ENCODE measurements at regions not wholly inside any gene's neighbourhood (a gene's known extent, or its start where the extent isn't known, plus 50 kb on each side); places are given as distances from the start of the nearest gene placed in this dataset.

DNA sequence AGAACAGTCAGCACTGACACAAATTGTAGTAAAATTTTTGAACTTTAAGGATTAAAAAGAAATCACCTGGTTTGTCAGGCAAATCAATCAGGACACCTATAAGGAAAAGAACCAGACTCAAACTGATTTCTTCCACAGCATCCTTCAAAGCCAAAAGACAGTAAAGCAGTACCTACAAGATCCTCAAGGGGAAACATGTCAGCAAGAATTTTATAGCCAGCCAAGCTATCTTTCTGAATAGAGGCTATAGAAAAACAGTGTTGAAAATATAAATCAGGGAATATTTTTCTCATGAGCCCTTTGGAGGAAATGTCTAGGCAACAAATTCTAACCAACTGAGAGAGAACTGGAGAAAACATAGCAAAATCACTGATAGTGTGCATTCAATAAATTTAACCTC is 301.4 kb upstream of the UBE2E2 start:
- CTCF ChIA-PET, result no interaction called here
- Histone ChIP-seq H3K9me2 (no peaks in the 10 kb centered on the region), H3K4me3 (ENCODE audit: low read depth in 2 of 2, low read length in 1 of 2) (no peak overlapping the region), H3K4me2 (no peak overlapping the region), H3K9me3 (no peaks in the 10 kb centered on the region), H3K4me1 (ENCODE audit: control insufficient read depth in 1 of 2, insufficient read depth in 2 of 2, low read depth in 1 of 2, low read length in 1 of 2) (no peaks in the 10 kb centered on the region; a peak in 1 of 4 replicates), H3F3A (replicated peaks; ENCODE audit: insufficient read depth) (no peaks in the 10 kb centered on the region), H3K27me3 (ENCODE audit: insufficient read depth) (no peaks in the 10 kb centered on the region), H2AFZ (ENCODE audit: low read depth) (no peak overlapping the region), H3K79me2 (ENCODE audit: insufficient read depth) (no peaks in the 10 kb centered on the region), H3K27ac (ENCODE audit: low read depth in 2 of 2, low read length in 1 of 2) (no peak overlapping the region), H4K20me1 (ENCODE audit: insufficient read depth) (no peaks in the 10 kb centered on the region), H3K9ac (no peak overlapping the region), H3K36me3 (replicated peaks in 1 of 2; ENCODE audit: control insufficient read depth in 1 of 2, insufficient read depth in 2 of 2, low read length in 1 of 2) (no peaks in the 10 kb centered on the region)
- DNase-seq, result no peak
- POLR2A ChIA-PET, result no interaction called here
- TF ChIP-seq NRF1 (IDR thresholded peaks at IDR 0.05; ENCODE audit: low read depth, low read length) (no peak), SMC3 (IDR thresholded peaks at IDR 0.05; ENCODE audit: low read depth, low read length) (no peak), IRF3 (IDR thresholded peaks at IDR 0.05; ENCODE audit: low read depth, low read length) (no peak), USF2 (IDR thresholded peaks at IDR 0.05; ENCODE audit: borderline replicate concordance, low read depth, low read length) (no peak), RAD21 (IDR thresholded peaks at IDR 0.05; ENCODE audit: low read length) (no peak)

- Histone ChIP-seq H2AFZ (ENCODE audit: low read depth) (no peak overlapping the region), H3K27ac (ENCODE audit: low read depth in 2 of 2, low read length in 1 of 2) (no peak overlapping the region), H3K4me3 (ENCODE audit: low read depth in 2 of 2, low read length in 1 of 2) (no peak overlapping the region), H3K4me1 (ENCODE audit: control insufficient read depth in 1 of 2, insufficient read depth in 2 of 2, low read depth in 1 of 2, low read length in 1 of 2) (no peaks in the 10 kb centered on the region), H3F3A (replicated peaks; ENCODE audit: insufficient read depth) (no peaks in the 10 kb centered on the region), H3K4me2 (no peak overlapping the region), H3K9me3 (no peaks in the 10 kb centered on the region), H3K9ac (no peak overlapping the region), H3K27me3 (ENCODE audit: insufficient read depth) (no peaks in the 10 kb centered on the region), H3K79me2 (ENCODE audit: insufficient read depth) (no peaks in the 10 kb centered on the region), H3K36me3 (replicated peaks in 1 of 2; ENCODE audit: control insufficient read depth in 1 of 2, insufficient read depth in 2 of 2, low read length in 1 of 2) (no peaks in the 10 kb centered on the region), H3K9me2 (no peaks in the 10 kb centered on the region), H4K20me1 (ENCODE audit: insufficient read depth) (no peaks in the 10 kb centered on the region)
- WGBS (ENCODE audit: low lambda C conversion rate), result 60% methylated on average over 1 of the region's 1 CpG
- TF ChIP-seq YY1 (IDR thresholded peaks at IDR 0.05; ENCODE audit: low read depth), result no peak
- no peak for DNase-seq
- CTCF ChIA-PET, result no interaction called here
- POLR2A ChIA-PET, result no interaction called here
Observed at GRCh38 chr3:22907161-22907780, 295.9 kb upstream of the UBE2E2 start.

DNA sequence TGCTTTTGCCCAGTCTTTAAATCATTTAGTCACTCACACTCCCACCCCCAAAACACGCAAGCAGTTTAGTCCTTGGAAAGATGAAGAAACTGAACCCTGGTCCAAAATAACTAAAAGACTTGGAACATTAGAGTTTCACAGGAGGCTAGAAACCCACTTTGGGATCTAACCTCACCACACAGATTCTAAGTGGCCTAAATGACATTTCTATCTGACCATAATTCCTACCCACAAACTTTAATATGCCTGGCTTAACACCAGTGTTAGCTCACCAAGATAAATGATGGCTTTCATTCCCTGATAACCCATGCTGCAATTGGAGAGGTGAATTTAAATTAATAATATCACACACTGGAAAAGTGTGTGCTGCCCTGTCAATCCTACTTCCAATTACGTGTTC is 295.3 kb upstream of the UBE2E2 start:
- Histone ChIP-seq H3K4me3 (ENCODE audit: low read depth in 2 of 2, low read length in 1 of 2) (no peak overlapping the region), H3K36me3 (replicated peaks in 1 of 2; ENCODE audit: control insufficient read depth in 1 of 2, insufficient read depth in 2 of 2, low read length in 1 of 2) (no peaks in the 10 kb centered on the region), H3K27me3 (ENCODE audit: insufficient read depth) (no peaks in the 10 kb centered on the region), H4K20me1 (ENCODE audit: insufficient read depth) (no peaks in the 10 kb centered on the region), H3K9me2 (no peaks in the 10 kb centered on the region), H3K79me2 (ENCODE audit: insufficient read depth) (no peaks in the 10 kb centered on the region), H3K9ac (no peak overlapping the region), H2AFZ (ENCODE audit: low read depth) (no peak overlapping the region), H3F3A (replicated peaks; ENCODE audit: insufficient read depth) (no peaks in the 10 kb centered on the region), H3K4me2 (no peak overlapping the region), H3K4me1 (ENCODE audit: control insufficient read depth in 1 of 2, insufficient read depth in 2 of 2, low read depth in 1 of 2, low read length in 1 of 2) (no peaks in the 10 kb centered on the region), H3K27ac (ENCODE audit: low read depth in 2 of 2, low read length in 1 of 2) (no peak overlapping the region), H3K9me3 (no peaks in the 10 kb centered on the region)
- TF ChIP-seq SMC3 (IDR thresholded peaks at IDR 0.05; ENCODE audit: low read depth, low read length), result no peak
- TF ChIP-seq PBX3 (IDR thresholded peaks at IDR 0.05), result no peak
- TF ChIP-seq TCF12 (IDR thresholded peaks at IDR 0.05), result no peak
- no peak for TF ChIP-seq FOXJ3 (CRISPR knock-in tag; IDR thresholded peaks at IDR 0.05)
- no peak for TF ChIP-seq ZBTB33 (IDR thresholded peaks at IDR 0.05; ENCODE audit: borderline replicate concordance, low read depth)
- TF ChIP-seq RCOR1 (IDR thresholded peaks at IDR 0.05; ENCODE audit: low read length), result no peak
- 56% methylated on average over 2 of the region's 2 CpGs for WGBS (ENCODE audit: low lambda C conversion rate)
- POLR2A ChIA-PET, result no interaction called here
- CTCF ChIA-PET, result no interaction called here
- DNase-seq, result no peak

Measured in SK-N-SH (cell line).